Urothelium cell line (cell line): ENCODE measurements at regions not wholly inside any gene's neighbourhood (a gene's known extent, or its start where the extent isn't known, plus 50 kb on each side); places are given as distances from the start of the nearest gene placed in this dataset.

Experiments used
- DNase-seq: peaks from one replicate; pipeline ENCODE4 v3.0.0; 2011; ENCODE audit warnings: low spot score, mixed read lengths
- FAIRE-seq: peaks from 2 replicates; lab custom pipeline; 2011; peaks lifted over from hg19 to GRCh38; lab: Jason Lieb, UNC

DNA sequence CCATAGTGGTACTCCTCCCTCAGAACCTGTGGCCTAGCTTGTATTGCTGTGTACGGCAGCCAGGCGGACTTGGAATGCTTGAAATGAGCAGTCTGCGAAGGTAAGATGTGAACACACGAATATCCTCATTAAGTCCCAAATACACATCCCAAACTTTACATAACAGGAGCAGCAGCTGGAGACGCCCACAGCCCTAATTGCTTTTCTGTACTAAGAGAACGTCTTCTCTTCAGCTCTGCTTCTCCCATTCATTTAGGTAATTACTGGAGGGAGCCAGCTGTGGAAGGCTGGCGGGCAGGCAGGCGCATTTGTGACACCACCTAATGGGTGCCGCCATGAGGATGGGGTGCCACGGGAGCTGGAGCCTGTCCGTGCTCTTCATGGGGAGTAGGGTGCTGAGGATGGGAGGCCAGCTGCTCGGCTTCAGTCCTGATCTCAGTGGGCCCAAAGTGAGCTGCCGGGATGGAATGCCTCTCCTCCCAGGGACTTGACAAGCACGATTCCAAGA, 66.6 kb upstream of the POU3F1 start:
- DNase-seq (no peak), FAIRE-seq (no peak)

DNA sequence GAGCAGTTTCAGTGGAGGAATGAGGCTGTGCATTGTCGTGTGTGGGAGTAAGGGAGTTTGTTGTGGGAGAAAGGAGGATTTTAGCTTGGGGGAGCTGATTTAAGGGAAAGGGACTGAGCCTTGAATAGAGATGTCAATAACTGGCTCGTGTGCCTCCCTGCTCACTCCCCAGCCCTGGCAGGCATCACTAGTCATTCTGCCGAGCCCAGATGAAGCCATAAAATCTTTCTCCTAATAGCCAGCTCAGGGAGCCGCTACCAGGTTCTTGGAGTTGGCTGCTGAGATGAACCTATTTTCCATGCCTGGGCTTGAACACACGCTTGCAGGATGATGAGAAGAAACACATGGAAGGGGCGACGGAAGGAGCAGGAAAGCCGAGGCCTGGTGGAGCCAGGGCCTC, 65.0 kb upstream of the POU3F1 start:
- no peak for FAIRE-seq
- no peak for DNase-seq

DNA sequence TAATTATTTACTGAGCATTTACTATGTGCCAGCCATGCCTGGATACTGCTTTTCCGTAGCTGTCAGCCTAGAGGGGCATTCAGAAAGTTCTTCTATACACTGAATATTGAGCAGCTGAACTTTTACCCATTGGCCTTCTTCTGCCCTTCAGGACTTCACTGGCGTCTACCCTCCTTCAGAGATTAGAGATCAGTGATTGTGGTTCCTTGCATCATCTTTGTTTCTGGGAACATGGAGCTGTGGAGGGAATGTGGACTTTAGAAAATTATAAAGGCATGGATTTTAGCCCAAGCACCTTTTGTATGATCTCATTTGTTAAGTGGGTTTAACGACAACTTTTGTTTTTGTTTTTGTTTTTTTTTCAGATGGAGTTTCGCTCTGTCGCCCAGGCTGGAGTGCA, 58.7 kb upstream of the POU3F1 start:
- FAIRE-seq = no peak
- DNase-seq = no peak

DNA sequence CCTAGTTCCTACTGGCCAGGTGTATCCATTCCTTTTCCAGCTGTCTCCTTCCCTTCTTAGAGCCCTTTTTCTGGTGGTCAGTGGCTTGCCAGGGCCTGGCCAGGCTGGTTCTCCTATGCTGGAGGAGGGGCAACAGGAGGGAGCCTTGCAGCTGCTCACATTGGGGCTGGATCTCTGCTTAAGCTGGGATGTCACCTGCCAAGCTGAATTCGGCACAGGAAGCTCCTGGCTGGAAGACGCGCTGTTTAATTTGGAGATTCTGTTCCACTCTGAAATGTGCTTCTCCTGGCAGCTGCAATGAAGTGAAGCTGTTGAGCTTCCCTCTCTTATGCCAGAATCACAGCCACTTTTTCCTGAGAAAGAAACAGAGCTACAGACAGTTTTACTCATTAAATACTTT, 56.0 kb upstream of the POU3F1 start:
- DNase-seq = no peak
- FAIRE-seq = no peak

DNA sequence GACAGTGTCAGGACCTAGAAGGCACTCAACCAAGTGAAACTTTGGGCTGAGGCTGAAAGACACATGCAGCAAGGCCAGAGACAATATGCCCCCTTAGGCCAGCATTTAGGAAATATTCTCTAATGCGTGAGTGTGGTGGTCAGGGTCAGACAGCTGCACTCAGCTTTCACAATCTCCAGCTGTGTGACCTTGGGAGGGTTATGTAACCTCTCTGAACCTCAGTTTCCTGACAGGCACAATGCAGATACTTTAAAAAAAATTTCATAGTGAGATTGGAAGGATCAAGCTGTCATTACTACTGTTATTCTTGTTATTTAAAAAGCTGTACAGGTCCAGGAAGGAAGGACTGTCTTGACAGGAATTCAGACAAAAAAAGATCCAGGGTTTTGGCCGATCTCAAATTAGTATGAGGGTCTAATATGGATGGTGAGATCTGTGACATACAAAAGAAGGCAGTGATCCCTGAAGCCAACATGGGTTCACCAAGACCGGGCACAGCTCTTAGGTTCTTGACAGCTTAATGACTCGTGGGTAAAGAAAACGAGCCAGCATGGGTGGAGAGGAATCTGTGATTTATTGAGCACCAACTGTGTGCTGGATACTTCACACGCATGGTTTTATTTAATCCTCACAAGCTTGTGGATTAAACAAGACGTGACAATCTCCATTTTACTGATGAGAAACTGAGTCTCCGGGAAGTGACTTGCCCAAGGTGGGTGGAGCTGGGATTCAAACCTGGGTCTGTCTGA, 54.6 kb upstream of the POU3F1 start:
- DNase-seq = no peak
- no peak for FAIRE-seq

DNA sequence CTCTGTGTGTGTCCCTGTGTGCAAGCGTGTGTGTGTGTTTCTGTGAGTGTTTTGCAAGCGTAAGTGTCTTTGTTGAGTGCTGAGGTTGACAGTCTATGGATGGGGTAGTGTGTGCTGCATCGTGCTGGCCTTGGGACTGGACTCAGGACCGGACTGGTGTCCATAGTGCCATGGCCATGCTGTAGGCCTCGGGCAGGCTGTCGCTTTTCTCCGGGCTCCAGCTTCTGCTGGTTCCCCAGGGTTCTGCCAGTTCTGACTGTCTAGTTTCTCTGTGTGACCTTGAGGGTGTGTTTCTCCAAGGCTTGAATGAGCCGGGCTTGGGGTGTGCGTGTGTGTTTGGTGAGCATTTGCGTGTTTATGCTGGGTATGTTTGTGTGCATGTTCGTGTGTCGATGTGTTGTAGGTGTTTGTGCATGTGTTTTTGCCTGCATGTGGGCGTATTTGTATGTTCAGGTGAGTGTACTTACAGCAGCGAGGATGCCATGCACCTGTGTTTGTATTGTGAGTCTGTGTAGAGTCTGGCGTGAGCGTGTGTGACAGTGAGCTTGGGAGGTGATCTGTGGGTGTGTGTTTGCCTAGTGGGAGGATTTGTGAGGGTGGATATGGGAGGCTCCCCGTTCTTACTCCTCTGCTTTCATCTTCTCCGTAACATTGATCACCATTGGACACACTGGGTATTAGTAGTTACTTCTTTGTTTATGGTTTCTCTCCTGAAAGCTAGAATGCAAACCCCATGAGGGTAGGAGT, 51.7 kb upstream of the POU3F1 start:
- no peak for DNase-seq
- FAIRE-seq = no peak

DNA sequence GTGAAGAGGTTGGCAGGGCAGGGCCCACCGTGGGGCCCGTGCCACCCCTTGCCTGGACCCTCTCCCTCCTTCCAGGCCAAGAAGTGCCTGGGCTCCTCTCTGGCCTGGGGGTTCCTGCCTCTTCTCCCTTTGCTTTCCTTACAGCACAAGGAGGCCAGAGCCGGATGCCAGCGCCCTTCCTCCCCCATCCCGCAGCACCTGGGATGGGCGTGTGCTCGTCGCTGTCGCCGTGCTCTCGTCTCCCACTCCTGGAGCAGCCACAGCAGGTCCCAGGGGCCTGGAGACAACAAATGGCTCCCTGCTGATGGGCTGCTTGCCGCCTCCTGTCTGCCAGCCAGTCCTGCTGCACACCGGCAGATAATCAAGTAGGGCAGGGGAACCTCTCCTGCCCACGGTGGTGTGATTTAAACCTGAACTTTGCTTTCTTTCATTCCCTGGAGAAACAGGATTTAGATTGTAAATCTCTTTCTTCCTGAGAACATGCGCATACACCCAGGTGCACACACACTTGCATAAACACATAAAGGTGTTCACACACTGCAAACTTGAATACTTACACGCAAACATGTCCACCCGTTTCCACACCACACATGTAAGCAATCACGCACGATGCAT, 50.8 kb upstream of the POU3F1 start:
- FAIRE-seq (no peak), DNase-seq (no peak)
